Keratinocyte (primary cell): ENCODE measurements at regions not wholly inside any gene's neighbourhood (a gene's known extent, or its start where the extent isn't known, plus 50 kb on each side); places are given as distances from the start of the nearest gene placed in this dataset.

Experiments
- DNase-seq: peaks from one replicate; pipeline ENCODE4 v3.0.0-alpha.2; 2011; ENCODE audit warnings: low read depth, missing footprints, low spot score
- FAIRE-seq: peaks from 2 replicates; lab custom pipeline; 2011; peaks lifted over from hg19 to GRCh38; lab: Jason Lieb, UNC
- H2AFZ ChIP-seq: 2 replicates; pipeline ENCODE4 v1.6.0; 2012; ENCODE audit warnings: low read length, control low read depth, inconsistent platforms; ENCODE audit not compliant: control insufficient read depth
- H3K27ac ChIP-seq: 2 replicates; pipeline ENCODE4 v1.5.1; 2011; ENCODE audit warnings: low read length; ENCODE audit not compliant: control insufficient read depth, insufficient read depth
- H3K27me3 ChIP-seq: 3 replicates; pipeline ENCODE4 v1.6.0; 2011; ENCODE audit warnings: low read length; ENCODE audit not compliant: control insufficient read depth, insufficient read depth; ENCODE audit errors: extremely low read depth
- H3K36me3 ChIP-seq, 2 experiments: 2 replicates in 1 of 2; 3 replicates in 1 of 2; pipeline ENCODE4 v1.5.1; 2011; ENCODE audit warnings: low read length in 2 of 2, mild to moderate bottlenecking in 1 of 2; ENCODE audit not compliant: control insufficient read depth in 2 of 2, insufficient read depth in 2 of 2; ENCODE audit errors: extremely low read depth in 1 of 2
- H3K4me1 ChIP-seq: 3 replicates; pipeline ENCODE4 v1.5.1; 2011; ENCODE audit warnings: low read length; ENCODE audit not compliant: control insufficient read depth, insufficient read depth; ENCODE audit errors: extremely low read depth
- H3K4me2 ChIP-seq: 3 replicates; pipeline ENCODE4 v1.6.0; 2011; ENCODE audit warnings: low read depth, low read length; ENCODE audit not compliant: control insufficient read depth, insufficient read depth; ENCODE audit errors: extremely low read depth
- H3K4me3 ChIP-seq, 3 experiments: fragments of 200-600 bp in 1 of 3; sonication (generic) in 1 of 3; 2 replicates in 2 of 3; 3 replicates in 1 of 3; pipeline ENCODE4 v1.5.1; 2011 to 2016; ENCODE audit warnings: low read length in 3 of 3, mild to moderate bottlenecking in 3 of 3, control low read depth in 2 of 3, inconsistent platforms in 1 of 3, low read depth in 1 of 3, mixed read lengths in 1 of 3, mixed run types in 1 of 3, moderate library complexity in 1 of 3; ENCODE audit not compliant: control insufficient read depth in 2 of 3, insufficient read depth in 2 of 3; ENCODE audit errors: extremely low read depth in 1 of 3
- H3K79me2 ChIP-seq: 2 replicates; pipeline ENCODE4 v1.6.0; 2012; ENCODE audit warnings: low read length; ENCODE audit not compliant: control insufficient read depth, insufficient read depth
- H3K9ac ChIP-seq: 3 replicates; pipeline ENCODE4 v1.6.0; 2011; ENCODE audit warnings: low read length; ENCODE audit not compliant: control insufficient read depth, insufficient read depth; ENCODE audit errors: extremely low read depth
- H3K9me1 ChIP-seq: 3 replicates; pipeline ENCODE4 v1.6.0; 2011; ENCODE audit warnings: low read length; ENCODE audit not compliant: control insufficient read depth, insufficient read depth; ENCODE audit errors: extremely low read depth
- H3K9me3 ChIP-seq: 2 replicates; pipeline ENCODE4 v1.5.1; 2012; ENCODE audit warnings: low read depth, low read length; ENCODE audit not compliant: control insufficient read depth
- H4K20me1 ChIP-seq: 3 replicates; pipeline ENCODE4 v1.6.0; 2011; ENCODE audit warnings: low read length; ENCODE audit not compliant: control insufficient read depth, insufficient read depth; ENCODE audit errors: extremely low read depth
- EZH2 ChIP-seq: IDR thresholded peaks from one replicate; pipeline ENCODE4 v1.6.1; 2012; ENCODE audit warnings: inconsistent platforms, mild to moderate bottlenecking, low read length, moderate library complexity
- dilution Hi-C: fragments of 300-500 bp; cut with MboI; formaldehyde crosslinking; loops from one replicate; pipeline ENCODE4 v1.7.0; 2020; ENCODE audit warnings: low sequenced_read_pairs; ENCODE audit not compliant: extremely low pct_ligation_motif_present
- TF ChIP-seq, protein P1 (sequence below), 3 experiments: IDR thresholded peaks in 1 of 3; conservative IDR thresholded peaks in 1 of 3; optimal IDR thresholded peaks in 1 of 3; 2 replicates in 2 of 3; 3 replicates in 1 of 3; pipeline versions ENCODE3 to v1.5.1; 2011; ENCODE audit warnings: low read length in 3 of 3, mild to moderate bottlenecking in 3 of 3, moderate library complexity in 2 of 3, control low read depth in 1 of 3, inconsistent platforms in 1 of 3; ENCODE audit not compliant: insufficient read depth in 2 of 3; ENCODE audit errors: extremely low read depth in 1 of 3

DNA sequence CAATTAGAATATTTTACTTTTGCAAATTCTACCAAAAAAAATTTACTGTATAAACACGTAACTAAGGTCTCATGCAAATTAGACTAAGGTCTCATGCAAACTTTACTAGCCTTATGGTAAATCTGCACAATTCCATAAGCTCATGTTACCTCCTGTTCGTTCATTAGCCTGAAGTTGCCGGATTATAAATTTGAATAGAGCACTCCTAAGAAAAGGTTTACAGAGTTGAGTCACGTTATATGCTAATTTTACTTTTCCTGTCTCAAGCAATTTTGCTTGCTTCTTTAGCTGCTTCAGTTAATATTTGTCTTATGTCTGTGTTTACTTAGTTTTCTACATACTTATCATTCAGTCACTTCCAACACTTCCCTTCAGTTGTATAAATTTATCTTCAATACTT is 1434.0 kb upstream of the EYS start:
- no peaks in the 10 kb centered on the region for H3K9me1 ChIP-seq
- H3K4me1 ChIP-seq = no peaks in the 10 kb centered on the region
- no peaks in the 10 kb centered on the region for H3K27me3 ChIP-seq
- TF ChIP-seq, protein P1, sequence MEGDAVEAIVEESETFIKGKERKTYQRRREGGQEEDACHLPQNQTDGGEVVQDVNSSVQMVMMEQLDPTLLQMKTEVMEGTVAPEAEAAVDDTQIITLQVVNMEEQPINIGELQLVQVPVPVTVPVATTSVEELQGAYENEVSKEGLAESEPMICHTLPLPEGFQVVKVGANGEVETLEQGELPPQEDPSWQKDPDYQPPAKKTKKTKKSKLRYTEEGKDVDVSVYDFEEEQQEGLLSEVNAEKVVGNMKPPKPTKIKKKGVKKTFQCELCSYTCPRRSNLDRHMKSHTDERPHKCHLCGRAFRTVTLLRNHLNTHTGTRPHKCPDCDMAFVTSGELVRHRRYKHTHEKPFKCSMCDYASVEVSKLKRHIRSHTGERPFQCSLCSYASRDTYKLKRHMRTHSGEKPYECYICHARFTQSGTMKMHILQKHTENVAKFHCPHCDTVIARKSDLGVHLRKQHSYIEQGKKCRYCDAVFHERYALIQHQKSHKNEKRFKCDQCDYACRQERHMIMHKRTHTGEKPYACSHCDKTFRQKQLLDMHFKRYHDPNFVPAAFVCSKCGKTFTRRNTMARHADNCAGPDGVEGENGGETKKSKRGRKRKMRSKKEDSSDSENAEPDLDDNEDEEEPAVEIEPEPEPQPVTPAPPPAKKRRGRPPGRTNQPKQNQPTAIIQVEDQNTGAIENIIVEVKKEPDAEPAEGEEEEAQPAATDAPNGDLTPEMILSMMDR (optimal IDR thresholded peaks at IDR 0.05 in 1 of 3, IDR thresholded peaks at IDR 0.05 in 1 of 3, conservative IDR thresholded peaks at IDR 0.05 in 1 of 3; ENCODE audit: extremely low read depth in 1 of 3, insufficient read depth in 2 of 3, low read length in 3 of 3) = no peak
- no peak for TF ChIP-seq EZH2
- FAIRE-seq (no peak), DNase-seq (no peak)
- H3K4me2 ChIP-seq = no peak overlapping the region
- no peak overlapping the region for H2AFZ ChIP-seq
- no peaks in the 10 kb centered on the region for H4K20me1 ChIP-seq
- H3K4me3 ChIP-seq = no peak overlapping the region
- no peaks in the 10 kb centered on the region for H3K36me3 ChIP-seq
- dilution Hi-C loops = no loop called here
- H3K27ac ChIP-seq = no peak overlapping the region
- no peak overlapping the region for H3K9ac ChIP-seq
- no peaks in the 10 kb centered on the region for H3K79me2 ChIP-seq
- peaks cover 4% of the 10 kb centered on the region for H3K9me3 ChIP-seq

DNA sequence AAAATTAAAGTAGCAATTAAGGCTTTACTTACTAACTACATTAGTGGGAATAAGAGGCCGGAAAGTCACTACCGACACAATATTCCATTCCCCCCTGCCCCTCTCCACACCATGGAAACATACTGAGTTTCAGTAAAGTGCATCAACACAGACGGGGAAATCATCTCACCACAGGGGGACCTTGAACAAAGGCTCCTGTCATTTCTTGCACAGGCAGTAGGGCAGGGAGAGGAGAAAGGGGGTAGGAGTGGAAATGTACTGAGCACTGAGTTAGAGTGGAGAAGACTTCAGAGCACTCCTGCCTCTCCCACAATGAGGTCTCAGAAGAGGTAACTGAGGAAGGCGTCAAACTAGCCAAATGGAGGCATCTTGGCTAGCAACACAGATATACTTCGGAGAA is 1426.9 kb upstream of the EYS start:
- no peaks in the 10 kb centered on the region for H3K79me2 ChIP-seq
- no peak overlapping the region for H3K4me2 ChIP-seq
- H3K4me3 ChIP-seq = no peak overlapping the region
- no peaks in the 10 kb centered on the region for H4K20me1 ChIP-seq
- H3K27me3 ChIP-seq = no peaks in the 10 kb centered on the region
- H3K4me1 ChIP-seq = no peaks in the 10 kb centered on the region
- peaks cover 4% of the 10 kb centered on the region for H3K9me3 ChIP-seq
- DNase-seq = no peak
- H3K9me1 ChIP-seq = no peaks in the 10 kb centered on the region
- no peak overlapping the region for H3K27ac ChIP-seq
- dilution Hi-C loops = no loop called here
- TF ChIP-seq, protein P1 (optimal IDR thresholded peaks at IDR 0.05 in 1 of 3, IDR thresholded peaks at IDR 0.05 in 1 of 3, conservative IDR thresholded peaks at IDR 0.05 in 1 of 3; ENCODE audit: extremely low read depth in 1 of 3, insufficient read depth in 2 of 3, low read length in 3 of 3) = no peak
- no peak for TF ChIP-seq EZH2
- no peaks in the 10 kb centered on the region for H3K36me3 ChIP-seq
- H2AFZ ChIP-seq = no peak overlapping the region
- FAIRE-seq = no peak
- H3K9ac ChIP-seq = no peak overlapping the region
